GM12865 (cell line): ENCODE measurements at regions not wholly inside any gene's neighbourhood (a gene's known extent, or its start where the extent isn't known, plus 50 kb on each side); places are given as distances from the start of the nearest gene placed in this dataset.

Experiments
- DNase-seq: peaks from one replicate; pipeline ENCODE4 v3.0.0; 2010; ENCODE audit warnings: low read depth
- H3K4me3 ChIP-seq: 2 replicates; pipeline ENCODE4 v1.5.1; 2011; ENCODE audit warnings: mild to moderate bottlenecking, low read depth, low read length, control low read depth
- CTCF ChIP-seq: IDR thresholded peaks from 2 replicates; pipeline ENCODE4 v1.5.1; 2011; ENCODE audit warnings: low read length, control low read depth, low read depth, inconsistent platforms; ENCODE audit not compliant: insufficient read depth; ENCODE audit errors: missing control alignments

GRCh38 chr17:5841862-5842261, 228.3 kb upstream of the WSCD1 start:
- no peak for TF ChIP-seq CTCF
- no peak overlapping the region for H3K4me3 ChIP-seq
- no peak for DNase-seq

GRCh38 chr17:5843366-5844026, 226.7 kb upstream of the WSCD1 start:
- H3K4me3 ChIP-seq: no peak overlapping the region
- DNase-seq: no peak
- no peak for TF ChIP-seq CTCF

GRCh38 chr17:5846001-5846400, 224.2 kb upstream of the WSCD1 start:
- no peak for DNase-seq
- TF ChIP-seq CTCF: no peak
- H3K4me3 ChIP-seq: no peak overlapping the region

- no peak overlapping the region for H3K4me3 ChIP-seq
- DNase-seq: no peak
- no peak for TF ChIP-seq CTCF
These were observed 215.2 kb upstream of the WSCD1 start for GRCh38 chr17:5854871-5855554.

GRCh38 chr17:5861246-5861645, 208.9 kb upstream of the WSCD1 start:
- TF ChIP-seq CTCF: no peak
- no peak overlapping the region for H3K4me3 ChIP-seq
- DNase-seq: no peak

- no peak for TF ChIP-seq CTCF
- no peak for DNase-seq
- H3K4me3 ChIP-seq: no peak overlapping the region
These were observed 208.3 kb upstream of the WSCD1 start for GRCh38 chr17:5861854-5862253.

- no peak overlapping the region for H3K4me3 ChIP-seq
- no peak for TF ChIP-seq CTCF
- no peak for DNase-seq
These were observed 207.8 kb upstream of the WSCD1 start for GRCh38 chr17:5862395-5862794.
